ENCODE measurements at regions not wholly inside any gene's neighbourhood (a gene's known extent, or its start where the extent isn't known, plus 50 kb on each side); places are given as distances from the start of the nearest gene placed in this dataset.

- Histone ChIP-seq H2BK5ac (ENCODE audit: low read depth, low read length, poor library complexity) (no peak overlapping the region), H3K4ac (ENCODE audit: low read depth, low read length) (no peak overlapping the region), H3K23ac (ENCODE audit: low read length) (no peak overlapping the region), H4K12ac (ENCODE audit: low read depth, low read length) (no peak overlapping the region), H3K36me3 (ENCODE audit: control insufficient read depth in 1 of 2, insufficient read depth in 2 of 2, low read length in 2 of 2) (no peaks in the 10 kb centered on the region), H3K4me2 (ENCODE audit: low read length) (no peak overlapping the region), H3K9ac (ENCODE audit: low read length) (no peak overlapping the region), H4K8ac (ENCODE audit: low read depth, low read length) (no peak overlapping the region), H3K18ac (ENCODE audit: low read length) (no peak overlapping the region), H3K79me2 (ENCODE audit: control insufficient read depth, insufficient read depth, low read length, poor library complexity) (no peaks in the 10 kb centered on the region), H3K79me1 (ENCODE audit: low read length) (no peaks in the 10 kb centered on the region), H3K9me3 (ENCODE audit: insufficient read depth, low read depth, low read length) (no peaks in the 10 kb centered on the region), H2BK12ac (ENCODE audit: low read length) (no peak overlapping the region), H3K14ac (ENCODE audit: low read length) (no peak overlapping the region), H3K4me3 (ENCODE audit: low read depth, low read length) (no peak overlapping the region), H3K27me3 (ENCODE audit: insufficient read depth, low read length) (no peaks in the 10 kb centered on the region), H3K4me1 (ENCODE audit: control insufficient read depth in 1 of 2, insufficient read depth in 2 of 2, low read length in 2 of 2) (no peaks in the 10 kb centered on the region), H2AFZ (ENCODE audit: insufficient read depth, low read length, poor library complexity) (no peak overlapping the region), H3K27ac (ENCODE audit: low read depth, low read length) (no peak overlapping the region), H2AK5ac (ENCODE audit: low read length) (no peak overlapping the region), H4K91ac (ENCODE audit: low read depth, low read length) (no peak overlapping the region), H2BK120ac (ENCODE audit: insufficient read depth, low read length, poor library complexity) (no peak overlapping the region)
- WGBS (ENCODE audit: extremely low coverage, insufficient coverage, insufficient read length), result no CpG with 5 or more reads among the region's 8 CpGs
- DNase-seq, result no peak
These were observed 569.2 kb upstream of the RGMA start for GRCh38 chr15:93658026-93658816.

GRCh38 chr15:93656041-93656440 is 567.0 kb upstream of the RGMA start:
- H3K4me2 ChIP-seq (ENCODE audit: low read length), result no peak overlapping the region
- H4K91ac ChIP-seq (ENCODE audit: low read depth, low read length), result no peak overlapping the region
- no peak overlapping the region for H3K9ac ChIP-seq (ENCODE audit: low read length)
- no peaks in the 10 kb centered on the region for H3K79me2 ChIP-seq (ENCODE audit: control insufficient read depth, insufficient read depth, low read length, poor library complexity)
- H2BK12ac ChIP-seq (ENCODE audit: low read length), result no peak overlapping the region
- no peak overlapping the region for H3K14ac ChIP-seq (ENCODE audit: low read length)
- no peak overlapping the region for H2AK5ac ChIP-seq (ENCODE audit: low read length)
- no peak overlapping the region for H4K8ac ChIP-seq (ENCODE audit: low read depth, low read length)
- H4K12ac ChIP-seq (ENCODE audit: low read depth, low read length), result no peak overlapping the region
- no peak overlapping the region for H3K4ac ChIP-seq (ENCODE audit: low read depth, low read length)
- peak in 1 of 2 donors; percentile 9 for DNase-seq
- H3K18ac ChIP-seq (ENCODE audit: low read length), result no peak overlapping the region
- H2BK5ac ChIP-seq (ENCODE audit: low read depth, low read length, poor library complexity), result no peak overlapping the region
- no peak overlapping the region for H2AFZ ChIP-seq (ENCODE audit: insufficient read depth, low read length, poor library complexity)
- WGBS (ENCODE audit: extremely low coverage, insufficient coverage, insufficient read length), result no CpG with 5 or more reads among the region's 2 CpGs
- no peaks in the 10 kb centered on the region for H3K9me3 ChIP-seq (ENCODE audit: insufficient read depth, low read depth, low read length)
- H2BK120ac ChIP-seq (ENCODE audit: insufficient read depth, low read length, poor library complexity), result no peak overlapping the region
- H3K27ac ChIP-seq (ENCODE audit: low read depth, low read length), result no peak overlapping the region
- H3K4me3 ChIP-seq (ENCODE audit: low read depth, low read length), result no peak overlapping the region
- H3K4me1 ChIP-seq (ENCODE audit: control insufficient read depth in 1 of 2, insufficient read depth in 2 of 2, low read length in 2 of 2), result no peaks in the 10 kb centered on the region
- no peaks in the 10 kb centered on the region for H3K36me3 ChIP-seq (ENCODE audit: control insufficient read depth in 1 of 2, insufficient read depth in 2 of 2, low read length in 2 of 2)
- H3K79me1 ChIP-seq (ENCODE audit: low read length), result no peaks in the 10 kb centered on the region
- H3K23ac ChIP-seq (ENCODE audit: low read length), result no peak overlapping the region
- no peaks in the 10 kb centered on the region for H3K27me3 ChIP-seq (ENCODE audit: insufficient read depth, low read length)

- no peak overlapping the region for H2BK5ac ChIP-seq (ENCODE audit: low read depth, low read length, poor library complexity)
- no peak overlapping the region for H2AFZ ChIP-seq (ENCODE audit: insufficient read depth, low read length, poor library complexity)
- H3K9ac ChIP-seq (ENCODE audit: low read length), result no peak overlapping the region
- H2BK120ac ChIP-seq (ENCODE audit: insufficient read depth, low read length, poor library complexity), result no peak overlapping the region
- no CpG with 5 or more reads among the region's 6 CpGs for WGBS (ENCODE audit: extremely low coverage, insufficient coverage, insufficient read length)
- H3K79me1 ChIP-seq (ENCODE audit: low read length), result no peaks in the 10 kb centered on the region
- no peak overlapping the region for H3K18ac ChIP-seq (ENCODE audit: low read length)
- no peak overlapping the region for H3K4me3 ChIP-seq (ENCODE audit: low read depth, low read length)
- no peak overlapping the region for H2BK12ac ChIP-seq (ENCODE audit: low read length)
- H3K79me2 ChIP-seq (ENCODE audit: control insufficient read depth, insufficient read depth, low read length, poor library complexity), result no peaks in the 10 kb centered on the region
- H3K4me1 ChIP-seq (ENCODE audit: control insufficient read depth in 1 of 2, insufficient read depth in 2 of 2, low read length in 2 of 2), result no peaks in the 10 kb centered on the region
- H3K27ac ChIP-seq (ENCODE audit: low read depth, low read length), result no peak overlapping the region
- H3K27me3 ChIP-seq (ENCODE audit: insufficient read depth, low read length), result no peaks in the 10 kb centered on the region
- DNase-seq, result no peak
- H2AK5ac ChIP-seq (ENCODE audit: low read length), result no peak overlapping the region
- H3K14ac ChIP-seq (ENCODE audit: low read length), result no peak overlapping the region
- no peaks in the 10 kb centered on the region for H3K36me3 ChIP-seq (ENCODE audit: control insufficient read depth in 1 of 2, insufficient read depth in 2 of 2, low read length in 2 of 2)
- H3K9me3 ChIP-seq (ENCODE audit: insufficient read depth, low read depth, low read length), result no peaks in the 10 kb centered on the region
- no peak overlapping the region for H4K12ac ChIP-seq (ENCODE audit: low read depth, low read length)
- H4K91ac ChIP-seq (ENCODE audit: low read depth, low read length), result no peak overlapping the region
- no peak overlapping the region for H3K4me2 ChIP-seq (ENCODE audit: low read length)
- no peak overlapping the region for H4K8ac ChIP-seq (ENCODE audit: low read depth, low read length)
- no peak overlapping the region for H3K23ac ChIP-seq (ENCODE audit: low read length)
- no peak overlapping the region for H3K4ac ChIP-seq (ENCODE audit: low read depth, low read length)
These were observed 560.8 kb upstream of the RGMA start for GRCh38 chr15:93649691-93650235.

GRCh38 chr15:93646193-93646592 is 557.2 kb upstream of the RGMA start:
- Histone ChIP-seq H3K27ac (ENCODE audit: low read depth, low read length) (no peak overlapping the region), H2AFZ (ENCODE audit: insufficient read depth, low read length, poor library complexity) (no peak overlapping the region), H2BK120ac (ENCODE audit: insufficient read depth, low read length, poor library complexity) (no peak overlapping the region), H3K9me3 (ENCODE audit: insufficient read depth, low read depth, low read length) (no peaks in the 10 kb centered on the region), H2BK5ac (ENCODE audit: low read depth, low read length, poor library complexity) (no peak overlapping the region), H3K4me3 (ENCODE audit: low read depth, low read length) (no peak overlapping the region), H3K4ac (ENCODE audit: low read depth, low read length) (no peak overlapping the region), H4K91ac (ENCODE audit: low read depth, low read length) (no peak overlapping the region), H3K18ac (ENCODE audit: low read length) (no peak overlapping the region), H2BK12ac (ENCODE audit: low read length) (no peak overlapping the region), H3K9ac (ENCODE audit: low read length) (no peak overlapping the region), H4K12ac (ENCODE audit: low read depth, low read length) (no peak overlapping the region), H3K4me1 (ENCODE audit: control insufficient read depth in 1 of 2, insufficient read depth in 2 of 2, low read length in 2 of 2) (no peaks in the 10 kb centered on the region), H3K27me3 (ENCODE audit: insufficient read depth, low read length) (no peaks in the 10 kb centered on the region), H3K79me2 (ENCODE audit: control insufficient read depth, insufficient read depth, low read length, poor library complexity) (no peaks in the 10 kb centered on the region), H2AK5ac (ENCODE audit: low read length) (no peak overlapping the region), H3K14ac (ENCODE audit: low read length) (no peak overlapping the region), H3K79me1 (ENCODE audit: low read length) (no peaks in the 10 kb centered on the region), H3K4me2 (ENCODE audit: low read length) (no peak overlapping the region), H3K23ac (ENCODE audit: low read length) (no peak overlapping the region), H4K8ac (ENCODE audit: low read depth, low read length) (no peak overlapping the region), H3K36me3 (ENCODE audit: control insufficient read depth in 1 of 2, insufficient read depth in 2 of 2, low read length in 2 of 2) (no peaks in the 10 kb centered on the region)
- DNase-seq, result no peak
- no CpG with 5 or more reads among the region's 2 CpGs for WGBS (ENCODE audit: extremely low coverage, insufficient coverage, insufficient read length)

All from trophoblast cell (in vitro differentiated cells and primary cell).